ENCODE measurements at regions not wholly inside any gene's neighbourhood (a gene's known extent, or its start where the extent isn't known, plus 50 kb on each side); places are given as distances from the start of the nearest gene placed in this dataset.

DNA sequence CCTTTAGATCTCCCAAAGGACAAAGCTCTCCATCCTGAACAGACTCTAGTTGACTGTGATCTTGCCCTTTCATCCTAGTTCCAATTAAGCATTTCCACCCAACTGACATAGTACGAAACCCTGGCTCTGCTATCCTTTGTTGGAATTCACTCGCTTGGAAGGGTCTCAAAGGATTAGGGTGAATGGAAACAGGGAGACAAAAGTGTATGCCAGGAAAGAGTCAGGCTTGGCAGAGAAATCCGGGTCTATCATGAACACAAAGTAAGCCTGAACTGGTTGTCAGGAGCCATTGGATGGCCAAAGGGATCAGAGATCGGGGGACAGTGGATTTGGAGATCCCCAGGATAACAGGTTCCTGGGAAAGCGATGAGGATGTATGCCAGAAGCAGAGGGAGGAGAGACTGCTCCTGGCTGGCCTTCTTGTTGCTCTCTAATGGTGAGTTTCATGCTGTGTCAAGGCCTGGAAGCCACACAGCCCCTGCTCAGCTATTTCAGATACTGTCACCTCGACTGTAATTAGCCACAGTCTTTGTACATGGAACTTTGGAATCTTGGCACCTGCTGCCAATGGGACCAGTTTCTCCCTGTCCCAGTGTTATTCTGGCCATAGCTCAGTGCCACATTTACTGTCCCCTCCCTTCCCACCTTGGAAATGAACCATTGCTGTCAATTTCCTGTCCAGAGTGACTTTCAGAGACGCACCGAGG, 1168.7 kb upstream of the AUTS2 start:
- DNase-seq (no peak), ATAC-seq (no peak)
- Mint-ChIP-seq H3K9me3 (peaks cover 12 to 20% of the 10 kb centered on the region in 2 donors), H3K27ac (no peak overlapping the region), H3K36me3 (no peaks in the 10 kb centered on the region), H3K27me3 (ENCODE audit: low read depth in 2 of 2) (no peaks in the 10 kb centered on the region), H3K4me3 (no peak overlapping the region), H3K4me1 (no peaks in the 10 kb centered on the region)
- no peak overlapping the region for H3K4me3 ChIP-seq (ENCODE audit: low read length)
- H3K4me1 ChIP-seq (ENCODE audit: control insufficient read depth, insufficient read depth, low read length): no peaks in the 10 kb centered on the region
- no peaks in the 10 kb centered on the region for H3K27me3 ChIP-seq (ENCODE audit: control insufficient read depth, insufficient read depth, low read length)
- intact Hi-C loops (cut with micrococcal nuclease): no loop called here
- peaks cover 7% of the 10 kb centered on the region for H3K9me3 ChIP-seq (ENCODE audit: control insufficient read depth, insufficient read depth, low read length)
- H3K36me3 ChIP-seq (ENCODE audit: control insufficient read depth, insufficient read depth, low read length): no peaks in the 10 kb centered on the region
- TF ChIP-seq, protein P1, sequence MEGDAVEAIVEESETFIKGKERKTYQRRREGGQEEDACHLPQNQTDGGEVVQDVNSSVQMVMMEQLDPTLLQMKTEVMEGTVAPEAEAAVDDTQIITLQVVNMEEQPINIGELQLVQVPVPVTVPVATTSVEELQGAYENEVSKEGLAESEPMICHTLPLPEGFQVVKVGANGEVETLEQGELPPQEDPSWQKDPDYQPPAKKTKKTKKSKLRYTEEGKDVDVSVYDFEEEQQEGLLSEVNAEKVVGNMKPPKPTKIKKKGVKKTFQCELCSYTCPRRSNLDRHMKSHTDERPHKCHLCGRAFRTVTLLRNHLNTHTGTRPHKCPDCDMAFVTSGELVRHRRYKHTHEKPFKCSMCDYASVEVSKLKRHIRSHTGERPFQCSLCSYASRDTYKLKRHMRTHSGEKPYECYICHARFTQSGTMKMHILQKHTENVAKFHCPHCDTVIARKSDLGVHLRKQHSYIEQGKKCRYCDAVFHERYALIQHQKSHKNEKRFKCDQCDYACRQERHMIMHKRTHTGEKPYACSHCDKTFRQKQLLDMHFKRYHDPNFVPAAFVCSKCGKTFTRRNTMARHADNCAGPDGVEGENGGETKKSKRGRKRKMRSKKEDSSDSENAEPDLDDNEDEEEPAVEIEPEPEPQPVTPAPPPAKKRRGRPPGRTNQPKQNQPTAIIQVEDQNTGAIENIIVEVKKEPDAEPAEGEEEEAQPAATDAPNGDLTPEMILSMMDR (IDR thresholded peaks at IDR 0.05): no peak
- WGBS (ENCODE audit: insufficient coverage): 89% methylated on average over 6 of the region's 8 CpGs
- H3K27ac ChIP-seq (ENCODE audit: low read length): no peak overlapping the region

- Histone ChIP-seq H3K27ac (ENCODE audit: low read length) (no peak overlapping the region), H3K4me1 (ENCODE audit: control insufficient read depth, insufficient read depth, low read length) (no peaks in the 10 kb centered on the region), H3K36me3 (ENCODE audit: control insufficient read depth, insufficient read depth, low read length) (no peaks in the 10 kb centered on the region), H3K4me3 (ENCODE audit: low read length) (no peak overlapping the region), H3K9me3 (ENCODE audit: control insufficient read depth, insufficient read depth, low read length) (peaks cover 4% of the 10 kb centered on the region), H3K27me3 (ENCODE audit: control insufficient read depth, insufficient read depth, low read length) (no peaks in the 10 kb centered on the region)
- H3K27ac Mint-ChIP-seq: no peak overlapping the region
- no peaks in the 10 kb centered on the region for H3K27me3 Mint-ChIP-seq (ENCODE audit: low read depth in 2 of 2)
- H3K4me3 Mint-ChIP-seq: no peak overlapping the region
- H3K9me3 Mint-ChIP-seq: peaks cover 11 to 18% of the 10 kb centered on the region in 2 donors
- TF ChIP-seq, protein P1 (IDR thresholded peaks at IDR 0.05): no peak
- H3K36me3 Mint-ChIP-seq: no peaks in the 10 kb centered on the region
- H3K4me1 Mint-ChIP-seq: no peaks in the 10 kb centered on the region
- ATAC-seq: no peak
- intact Hi-C loops (cut with micrococcal nuclease): no loop called here
- WGBS (ENCODE audit: insufficient coverage): 93% methylated on average over 4 of the region's 4 CpGs
- DNase-seq: no peak
These were observed 1165.7 kb upstream of the AUTS2 start for GRCh38 chr7:68432585-68432984.

DNA sequence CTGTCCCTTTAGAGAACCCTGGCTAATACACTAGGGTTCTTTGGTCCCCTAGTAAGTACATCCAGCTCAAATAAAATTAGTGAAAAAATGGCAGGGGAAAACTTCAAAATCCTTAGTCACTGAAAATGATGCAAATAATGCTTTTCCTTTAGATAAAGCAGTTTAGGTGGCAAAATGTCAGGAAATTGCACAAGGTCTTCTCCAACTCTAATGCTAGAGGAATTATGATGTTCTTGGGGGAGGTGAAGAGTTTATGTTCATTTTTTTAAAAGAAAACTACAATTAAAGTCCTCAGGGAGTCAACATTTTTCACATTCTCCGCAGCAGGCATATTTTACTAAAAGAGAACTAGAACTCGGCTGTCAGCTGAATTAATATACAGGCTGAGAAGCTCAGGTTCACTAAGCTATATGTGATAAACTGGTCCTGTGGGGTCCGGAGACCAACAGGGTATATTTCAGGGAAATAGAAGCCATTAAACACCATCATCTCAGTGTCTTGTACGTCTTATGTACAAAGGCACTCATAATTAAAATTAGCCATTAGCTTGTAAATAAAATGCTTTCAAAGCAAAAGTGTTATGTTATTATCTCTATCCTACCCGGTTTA, 1164.7 kb upstream of the AUTS2 start:
- DNase-seq (no peak), ATAC-seq (no peak)
- Histone ChIP-seq H3K36me3 (ENCODE audit: control insufficient read depth, insufficient read depth, low read length) (no peaks in the 10 kb centered on the region), H3K27me3 (ENCODE audit: control insufficient read depth, insufficient read depth, low read length) (no peaks in the 10 kb centered on the region), H3K4me3 (ENCODE audit: low read length) (no peak overlapping the region), H3K4me1 (ENCODE audit: control insufficient read depth, insufficient read depth, low read length) (no peaks in the 10 kb centered on the region), H3K27ac (ENCODE audit: low read length) (no peak overlapping the region), H3K9me3 (ENCODE audit: control insufficient read depth, insufficient read depth, low read length) (peaks cover 4% of the 10 kb centered on the region)
- H3K27ac Mint-ChIP-seq: no peak overlapping the region
- TF ChIP-seq, protein P1 (IDR thresholded peaks at IDR 0.05): no peak
- peaks cover 11 to 17% of the 10 kb centered on the region in 2 donors for H3K9me3 Mint-ChIP-seq
- H3K27me3 Mint-ChIP-seq (ENCODE audit: low read depth in 2 of 2): no peaks in the 10 kb centered on the region
- intact Hi-C loops (cut with micrococcal nuclease): no loop called here
- H3K36me3 Mint-ChIP-seq: no peaks in the 10 kb centered on the region
- H3K4me1 Mint-ChIP-seq: no peaks in the 10 kb centered on the region
- WGBS (ENCODE audit: insufficient coverage): 77% methylated on average over 3 of the region's 5 CpGs
- no peak overlapping the region for H3K4me3 Mint-ChIP-seq

All from natural killer cell (primary cell).